GM13977 (cell line): ENCODE measurements at regions not wholly inside any gene's neighbourhood (a gene's known extent, or its start where the extent isn't known, plus 50 kb on each side); places are given as distances from the start of the nearest gene placed in this dataset.

Source experiments
- DNase-seq: peaks from one replicate; pipeline ENCODE4 v3.0.0; 2012; ENCODE audit warnings: low spot score
- CTCF ChIP-seq: IDR thresholded peaks from 2 replicates; pipeline ENCODE4 v1.5.1; 2012; ENCODE audit warnings: mild to moderate bottlenecking, control low read depth; ENCODE audit not compliant: insufficient read depth; ENCODE audit errors: extremely low read depth, missing control alignments
- in situ Hi-C: fragments of 300-500 bp; cut with MboI; formaldehyde crosslinking; loops from one replicate; pipeline ENCODE4 v1.12.0; 2022; ENCODE audit warnings: low sequenced_read_pairs, low pct_unique_long_range_greater_than_20kb, mixed read lengths, inconsistent platforms; ENCODE audit not compliant: unreplicated experiment

- TF ChIP-seq CTCF = no peak
- in situ Hi-C loops = loop anchor here (10.0 kb wide), 1 partner anchor 100 kb away; no protein-coding TSS in a partner anchor
- DNase-seq = no peak
Observed at GRCh38 chr1:48105165-48105564, 108.0 kb upstream of the TRABD2B start.

- TF ChIP-seq CTCF = no peak
- in situ Hi-C loops = loop anchor here (10.0 kb wide), 1 partner anchor 101 kb away; no protein-coding TSS in a partner anchor
- no peak for DNase-seq
Observed at GRCh38 chr1:48103495-48103894, 106.3 kb upstream of the TRABD2B start.

GRCh38 chr1:48102766-48103165, 105.6 kb upstream of the TRABD2B start:
- in situ Hi-C loops = loop anchor here (10.0 kb wide), 1 partner anchor 102 kb away; no protein-coding TSS in a partner anchor
- TF ChIP-seq CTCF = no peak
- DNase-seq = no peak

- in situ Hi-C loops = no loop called here
- DNase-seq = no peak
Observed at GRCh38 chr1:48099072-48099773, 102.0 kb upstream of the TRABD2B start.

GRCh38 chr1:48093696-48094528, 96.7 kb upstream of the TRABD2B start:
- DNase-seq = peak; percentile 85
- in situ Hi-C loops = no loop called here
- peak; percentile 85 for TF ChIP-seq CTCF

More at GRCh38 chr1:48099072-48099773, 102.0 kb upstream of the TRABD2B start:
- TF ChIP-seq CTCF = no peak

GRCh38 chr1:48093147-48093546, 96.0 kb upstream of the TRABD2B start:
- no peak for TF ChIP-seq CTCF
- DNase-seq = no peak
- in situ Hi-C loops = no loop called here
